Left lung (tissue), 4 donors: ENCODE measurements at regions not wholly inside any gene's neighbourhood (a gene's known extent, or its start where the extent isn't known, plus 50 kb on each side); places are given as distances from the start of the nearest gene placed in this dataset.

Experiments
- ATAC-seq: fragments of 200-7000 bp; cut with Tn5 transposase; one replicate; pipeline ENCODE4 v1.9.1; 2020; ENCODE audit warnings: moderate library complexity
- DNase-seq, 4 donors: peaks; one replicate each; pipeline ENCODE4 v3.0.0-alpha.2; 2013 to 2020
- H3K27ac ChIP-seq, 2 donors: fragments of 200-600 bp; sonication (generic) in 1 of 2; one replicate each; pipeline versions ENCODE4 v1.5.0 to v1.8.0; 2020 to 2021
- H3K27me3 ChIP-seq, 2 donors: fragments of 200-600 bp; sonication (generic) in 1 of 2; one replicate each; pipeline versions ENCODE4 v1.5.0 to v1.8.0; 2020 to 2021
- H3K36me3 ChIP-seq, 2 donors: fragments of 200-600 bp; sonication (generic) in 1 of 2; one replicate each; pipeline versions ENCODE4 v1.5.0 to v1.8.0; 2020 to 2021
- H3K4me1 ChIP-seq, 2 donors: fragments of 200-600 bp; one replicate each; pipeline ENCODE4 v1.8.0; 2021
- H3K4me3 ChIP-seq, 2 donors: fragments of 200-600 bp; sonication (generic) in 1 of 2; one replicate each; pipeline versions ENCODE4 v1.5.0 to v1.8.0; 2020 to 2021; ENCODE audit warnings: mild to moderate bottlenecking in 1 of 2
- H3K9me3 ChIP-seq, 2 donors: fragments of 200-600 bp; sonication (generic) in 1 of 2; one replicate each; pipeline versions ENCODE4 v1.5.0 to v1.8.0; 2020 to 2021
- CTCF ChIP-seq, 2 donors: fragments of 200-600 bp; sonication (generic) in 1 of 2; IDR thresholded peaks; one replicate each; pipeline versions ENCODE4 v1.5.0 to v1.8.0; 2021; ENCODE audit warnings: antibody characterized with exemption in 2 of 2
- intact Hi-C, 2 donors: fragments of 100-400 bp; cut with DNase I; formaldehyde crosslinking; loops; one replicate each; pipeline versions ENCODE4 v1.11.2 to v1.14.2; 2022
- donor health status: DM: no; HTN: yes; CAD: no.
- donor health status: DM: no; HTN: no; CAD: no.

GRCh38 chr3:95926904-95927501 lies 887.4 kb upstream of the EPHA6 start:
- no peak for TF ChIP-seq CTCF (IDR thresholded peaks at IDR 0.05)
- H3K4me1 ChIP-seq, result peaks cover 0 to 6% of the 10 kb centered on the region in 2 donors
- peaks cover 0 to 7% of the 10 kb centered on the region in 2 donors for H3K9me3 ChIP-seq
- H3K27me3 ChIP-seq, result no peaks in the 10 kb centered on the region
- no peak for DNase-seq
- no peak for ATAC-seq
- intact Hi-C loops, result no loop called here
- H3K36me3 ChIP-seq, result no peaks in the 10 kb centered on the region
- H3K4me3 ChIP-seq, result no peak overlapping the region
- no peak overlapping the region for H3K27ac ChIP-seq

GRCh38 chr3:95934181-95934580 lies 880.2 kb upstream of the EPHA6 start:
- Histone ChIP-seq H3K27ac (no peak overlapping the region), H3K36me3 (no peaks in the 10 kb centered on the region), H3K4me1 (no peaks in the 10 kb centered on the region), H3K27me3 (no peaks in the 10 kb centered on the region), H3K9me3 (no peaks in the 10 kb centered on the region), H3K4me3 (no peak overlapping the region)
- intact Hi-C loops, result no loop called here
- TF ChIP-seq CTCF (IDR thresholded peaks at IDR 0.05), result no peak
- ATAC-seq (no peak), DNase-seq (no peak)

- Histone ChIP-seq H3K4me1 (no peaks in the 10 kb centered on the region), H3K36me3 (no peaks in the 10 kb centered on the region), H3K27ac (no peak overlapping the region), H3K27me3 (no peaks in the 10 kb centered on the region), H3K9me3 (peaks cover 0 to 7% of the 10 kb centered on the region in 2 donors), H3K4me3 (no peak overlapping the region)
- DNase-seq (no peak), ATAC-seq (no peak)
- intact Hi-C loops, result no loop called here
- no peak for TF ChIP-seq CTCF (IDR thresholded peaks at IDR 0.05)
Observed at GRCh38 chr3:95939235-95939809, 875.1 kb upstream of the EPHA6 start.

- intact Hi-C loops, result no loop called here
- Histone ChIP-seq H3K9me3 (no peaks in the 10 kb centered on the region), H3K4me3 (no peak overlapping the region), H3K36me3 (no peaks in the 10 kb centered on the region), H3K27ac (no peak overlapping the region), H3K27me3 (no peaks in the 10 kb centered on the region), H3K4me1 (no peaks in the 10 kb centered on the region)
- no peak for ATAC-seq
- no peak for TF ChIP-seq CTCF (IDR thresholded peaks at IDR 0.05)
- no peak for DNase-seq
Observed at GRCh38 chr3:95965704-95966336, 848.6 kb upstream of the EPHA6 start.

- H3K4me1 ChIP-seq, result no peaks in the 10 kb centered on the region
- no peak for TF ChIP-seq CTCF (IDR thresholded peaks at IDR 0.05)
- H3K27ac ChIP-seq, result no peak overlapping the region
- H3K9me3 ChIP-seq, result peaks cover 0 to 2% of the 10 kb centered on the region in 2 donors
- ATAC-seq (peak; percentile 41), DNase-seq (no peak)
- no peaks in the 10 kb centered on the region for H3K27me3 ChIP-seq
- intact Hi-C loops, result no loop called here
- H3K4me3 ChIP-seq, result no peak overlapping the region
- no peaks in the 10 kb centered on the region for H3K36me3 ChIP-seq
Observed at GRCh38 chr3:95971573-95971972, 842.8 kb upstream of the EPHA6 start.
